ENCODE measurements at regions not wholly inside any gene's neighbourhood (a gene's known extent, or its start where the extent isn't known, plus 50 kb on each side); places are given as distances from the start of the nearest gene placed in this dataset.

GRCh38 chr1:234758851-234759250, 148.9 kb upstream of the IRF2BP2 start:
- H3K79me1 ChIP-seq (ENCODE audit: insufficient read depth, low read depth, low read length, poor library complexity, severe bottlenecking): no peaks in the 10 kb centered on the region
- DNase-seq: no peak
- no peak overlapping the region for H3K4ac ChIP-seq (ENCODE audit: low read depth, low read length)
- H3K4me1 ChIP-seq (ENCODE audit: insufficient read depth, low read length): peaks cover 7% of the 10 kb centered on the region; the same call in 1 of the 2 replicates
- no peak overlapping the region for H2AFZ ChIP-seq (ENCODE audit: low read length)
- H3K18ac ChIP-seq (ENCODE audit: insufficient read length, low read depth, low read length): no peak overlapping the region
- Mint-ChIP-seq H3K4me3 (no peak overlapping the region), H3K27ac (no peak overlapping the region), H3K36me3 (ENCODE audit: insufficient read depth in 1 of 3, low read depth in 3 of 3) (no peaks in the 10 kb centered on the region), H3K27me3 (ENCODE audit: low read depth) (peaks cover 4% of the 10 kb centered on the region), H3K9me3 (peaks cover 0 to 7% of the 10 kb centered on the region in 2 experiments; a peak in 3 of 5 replicates), H3K4me1 (peaks cover 18 to 20% of the 10 kb centered on the region in 2 experiments)
- H3K14ac ChIP-seq (ENCODE audit: insufficient read depth, low read length): no peak overlapping the region
- H3K27me3 ChIP-seq (ENCODE audit: insufficient read depth, low read length): no peaks in the 10 kb centered on the region
- no peaks in the 10 kb centered on the region for H4K20me1 ChIP-seq (ENCODE audit: control insufficient read depth, insufficient read depth, insufficient read length)
- no peak overlapping the region for H2BK12ac ChIP-seq (ENCODE audit: insufficient read length, low read depth, low read length)
- no peak overlapping the region for H3K56ac ChIP-seq (ENCODE audit: insufficient read length, low read depth, low read length)
- no CpG with 5 or more reads among the region's 11 CpGs for WGBS (ENCODE audit: extremely low coverage, insufficient read length, low lambda C conversion rate)
- H4K91ac ChIP-seq (ENCODE audit: insufficient read length, low read depth, low read length): no peak overlapping the region
- no peak overlapping the region for H4K8ac ChIP-seq (replicated peaks; ENCODE audit: insufficient read length, low read depth, low read length)
- H3K27ac ChIP-seq (ENCODE audit: insufficient read length, low read depth, low read length): no peak overlapping the region
- H3K9me3 ChIP-seq (ENCODE audit: control insufficient read depth, low read depth, low read length): no peaks in the 10 kb centered on the region
- no peak overlapping the region for H3K9ac ChIP-seq (ENCODE audit: extremely low read depth, insufficient read length, low read length)
- H3K23ac ChIP-seq (ENCODE audit: insufficient read length, low read depth, low read length): no peak overlapping the region
- H2BK5ac ChIP-seq (ENCODE audit: insufficient read length, low read length): no peak overlapping the region
- no peak overlapping the region for H3K4me2 ChIP-seq (ENCODE audit: insufficient read depth, insufficient read length, low read length)
- no peak overlapping the region for H2BK15ac ChIP-seq (ENCODE audit: low read depth, low read length)
- no peak overlapping the region for H2BK20ac ChIP-seq (ENCODE audit: low read depth, low read length, poor library complexity, severe bottlenecking)
- no peaks in the 10 kb centered on the region for H3K79me2 ChIP-seq (ENCODE audit: insufficient read depth, low read length)
- no peaks in the 10 kb centered on the region for H3K23me2 ChIP-seq (ENCODE audit: insufficient read length, low read depth, low read length, poor library complexity, severe bottlenecking)
- H3T11ph ChIP-seq (ENCODE audit: low read length): no peak overlapping the region
- no peak overlapping the region for H2AK5ac ChIP-seq (ENCODE audit: insufficient read length, low read length)
- no peak overlapping the region for H4K5ac ChIP-seq (ENCODE audit: insufficient read length, low read depth, low read length)
- H2BK120ac ChIP-seq (ENCODE audit: low read depth, low read length, poor library complexity, severe bottlenecking): no peak overlapping the region
- TF ChIP-seq CTCF (conservative IDR thresholded peaks at IDR 0.05): no peak

Data from H9 (cell line).